BE2C (cell line): ENCODE measurements at regions not wholly inside any gene's neighbourhood (a gene's known extent, or its start where the extent isn't known, plus 50 kb on each side); places are given as distances from the start of the nearest gene placed in this dataset.
"Not testable (repeated sequence)": the region's sequence is repeated elsewhere in the genome, so short reads cannot be mapped to it uniquely, and the experiment has no call there.

Source experiments
- DNase-seq: peaks from one replicate; pipeline ENCODE4 v3.0.0-alpha.2; 2020
- H3K27me3 ChIP-seq: fragments of 250-450 bp; sonication (Bioruptor Pico); 2 replicates; pipeline ENCODE4 v1.5.1; 2020; ENCODE audit warnings: mild to moderate bottlenecking
- H3K36me3 ChIP-seq: fragments of 250-450 bp; sonication (Bioruptor Pico); 2 replicates; pipeline ENCODE4 v1.5.1; 2020; ENCODE audit warnings: mild to moderate bottlenecking
- H3K4me1 ChIP-seq: fragments of 250-450 bp; sonication (Bioruptor Pico); 2 replicates; pipeline ENCODE4 v1.5.1; 2020
- H3K4me3 ChIP-seq: 2 replicates; pipeline ENCODE4 v1.5.1; 2011; ENCODE audit warnings: low read depth, low read length
- H3K9me3 ChIP-seq: fragments of 250-450 bp; sonication (Bioruptor Pico); 2 replicates; pipeline ENCODE4 v1.5.1; 2020
- CTCF ChIP-seq: IDR thresholded peaks from 2 replicates; pipeline ENCODE4 v1.5.1; 2012; ENCODE audit warnings: mild to moderate bottlenecking, low read depth, low read length

- no peaks in the 10 kb centered on the region for H3K27me3 ChIP-seq
- H3K36me3 ChIP-seq, result no peaks in the 10 kb centered on the region
- no peaks in the 10 kb centered on the region for H3K9me3 ChIP-seq
- no peaks in the 10 kb centered on the region for H3K4me1 ChIP-seq
- TF ChIP-seq CTCF, result no peak
- no peak for DNase-seq
- H3K4me3 ChIP-seq, result no peak overlapping the region
Measured at GRCh38 chr2:237234268-237234667, 148.6 kb downstream of the COPS8 start.

- Histone ChIP-seq H3K4me3 (no peak overlapping the region), H3K36me3 (no peaks in the 10 kb centered on the region), H3K4me1 (no peaks in the 10 kb centered on the region), H3K27me3 (no peaks in the 10 kb centered on the region), H3K9me3 (no peaks in the 10 kb centered on the region)
- no peak for DNase-seq
- no peak for TF ChIP-seq CTCF
Measured at GRCh38 chr2:237235383-237236095, 149.8 kb downstream of the COPS8 start.

GRCh38 chr2:237236188-237236587 is 150.5 kb downstream of the COPS8 start:
- no peak for DNase-seq
- no peak overlapping the region for H3K4me3 ChIP-seq

GRCh38 chr2:237238249-237238648 is 152.6 kb downstream of the COPS8 start:
- Histone ChIP-seq H3K36me3 (no peaks in the 10 kb centered on the region), H3K4me1 (no peaks in the 10 kb centered on the region), H3K27me3 (no peaks in the 10 kb centered on the region), H3K4me3 (no peak overlapping the region), H3K9me3 (no peaks in the 10 kb centered on the region)
- no peak for TF ChIP-seq CTCF
- DNase-seq, result no peak

More at GRCh38 chr2:237236188-237236587, 150.5 kb downstream of the COPS8 start:
- Histone ChIP-seq H3K27me3 (no peaks in the 10 kb centered on the region), H3K36me3 (no peaks in the 10 kb centered on the region), H3K9me3 (no peaks in the 10 kb centered on the region), H3K4me1 (no peaks in the 10 kb centered on the region)
- TF ChIP-seq CTCF, result no peak

GRCh38 chr2:237240252-237240651 is 154.6 kb downstream of the COPS8 start:
- Histone ChIP-seq H3K27me3 (no peaks in the 10 kb centered on the region), H3K4me3 (no peak overlapping the region), H3K36me3 (no peaks in the 10 kb centered on the region), H3K4me1 (no peaks in the 10 kb centered on the region), H3K9me3 (no peaks in the 10 kb centered on the region)
- TF ChIP-seq CTCF, result no peak
- DNase-seq, result no peak

- not testable (repeated sequence) for DNase-seq, H3K27me3 ChIP-seq, H3K4me3 ChIP-seq, H3K36me3 ChIP-seq, H3K4me1 ChIP-seq, H3K9me3 ChIP-seq
Measured at GRCh38 chr2:237240868-237241267, 155.2 kb downstream of the COPS8 start.
